ENCODE measurements at regions not wholly inside any gene's neighbourhood (a gene's known extent, or its start where the extent isn't known, plus 50 kb on each side); places are given as distances from the start of the nearest gene placed in this dataset.

- TF ChIP-seq SPI1 (IDR thresholded peaks at IDR 0.05; ENCODE audit: borderline replicate concordance, low read depth) (no peak), CTCF (IDR thresholded peaks at IDR 0.05; ENCODE audit: insufficient read depth, low read length) (no peak), REST (IDR thresholded peaks at IDR 0.05; ENCODE audit: insufficient replicate concordance, low read depth) (no peak), POLR2AphosphoS5 (IDR thresholded peaks at IDR 0.05; ENCODE audit: low read depth) (no peak), GABPA (IDR thresholded peaks at IDR 0.05; ENCODE audit: low read depth) (no peak)
These were observed 63.4 kb upstream of the RAB3GAP2 start for GRCh38 chr1:220335668-220336067.
